ENCODE measurements at regions not wholly inside any gene's neighbourhood (a gene's known extent, or its start where the extent isn't known, plus 50 kb on each side); places are given as distances from the start of the nearest gene placed in this dataset.

GRCh38 chr3:193947596-193947995 lies 188.4 kb upstream of the HES1 start:
- Histone ChIP-seq H3K9ac (replicated peaks in 1 of 4; ENCODE audit: extremely low read depth in 1 of 4, low read depth in 3 of 4, low read length in 3 of 4) (no peak overlapping the region), H3K36me3 (ENCODE audit: control insufficient read depth in 2 of 4, insufficient read depth in 4 of 4, low read length in 3 of 4) (no peaks in the 10 kb centered on the region), H3K27ac (ENCODE audit: low read depth, low read length) (no peak overlapping the region), H2AK5ac (ENCODE audit: low read depth, low read length) (no peak overlapping the region), H4K91ac (replicated peaks; ENCODE audit: insufficient read length, low read length) (no peak overlapping the region), H3K14ac (ENCODE audit: insufficient read length) (no peak overlapping the region), H3K79me2 (ENCODE audit: control insufficient read depth in 1 of 2, insufficient read depth in 2 of 2, low read length in 2 of 2) (no peaks in the 10 kb centered on the region), H3K4me1 (replicated peaks in 1 of 4; ENCODE audit: control insufficient read depth in 3 of 4, insufficient read depth in 4 of 4, low read length in 3 of 4) (peaks cover 12 to 32% (median 18%) of the 10 kb centered on the region in 4 experiments), H3K23ac (ENCODE audit: insufficient read length) (no peak overlapping the region), H3K4ac (replicated peaks; ENCODE audit: insufficient read length, low read depth, low read length) (no peak overlapping the region), H2BK20ac (ENCODE audit: low read length) (no peak overlapping the region), H2BK15ac (ENCODE audit: low read length) (no peak overlapping the region), H4K8ac (ENCODE audit: extremely low read depth, insufficient read depth, low read length) (no peak overlapping the region), H2AFZ (ENCODE audit: low read length) (no peak overlapping the region), H4K20me1 (replicated peaks in 1 of 2; ENCODE audit: control insufficient read depth in 1 of 2, insufficient read depth in 2 of 2, low read length in 2 of 2) (no peaks in the 10 kb centered on the region), H3K79me1 (ENCODE audit: low read depth, low read length) (no peaks in the 10 kb centered on the region), H2BK120ac (replicated peaks; ENCODE audit: low read depth, low read length) (no peak overlapping the region), H4K5ac (ENCODE audit: insufficient read length, low read depth, low read length) (no peak overlapping the region), H2BK5ac (ENCODE audit: low read depth, low read length) (no peak overlapping the region), H2BK12ac (ENCODE audit: low read depth, low read length) (no peak overlapping the region), H3K18ac (ENCODE audit: extremely low read depth, low read length) (no peak overlapping the region), H3K56ac (replicated peaks; ENCODE audit: insufficient read length, low read depth, low read length) (no peak overlapping the region), H3K27me3 (replicated peaks in 1 of 4; ENCODE audit: control insufficient read depth in 3 of 4, extremely low read depth in 1 of 4, insufficient read depth in 3 of 4, low read length in 3 of 4) (peaks cover 0 to 2% (median 0%) of the 10 kb centered on the region in 4 experiments; a peak in 4 of 7 replicates), H3K4me3 (ENCODE audit: extremely low read depth in 1 of 4, insufficient read depth in 2 of 4, low read depth in 3 of 4, low read length in 4 of 4) (no peak overlapping the region), H3K23me2 (ENCODE audit: low read depth, low read length) (no peaks in the 10 kb centered on the region), H3K9me3 (ENCODE audit: insufficient read depth in 2 of 2, low read depth in 1 of 2, low read length in 1 of 2) (no peaks in the 10 kb centered on the region; a peak in 1 of 4 replicates), H3K4me2 (ENCODE audit: insufficient read depth in 1 of 2, low read depth in 2 of 2, low read length in 2 of 2) (no peak overlapping the region)
- no peak for FAIRE-seq
- CTCF ChIA-PET (ENCODE audit: partially characterized antibody) = interaction anchor here (0.8 to 3.8 kb wide), 2 partner anchors 22 to 51 kb away, joined by 3 to 15 read pairs; no protein-coding TSS in a partner anchor
- TF ChIP-seq BACH1 (IDR thresholded peaks at IDR 0.05; ENCODE audit: low read length) = no peak
- TF ChIP-seq HDAC6 (IDR thresholded peaks at IDR 0.05; ENCODE audit: low read depth, low read length) = no peak
- TF ChIP-seq TAF7 (optimal IDR thresholded peaks at IDR 0.05; ENCODE audit: borderline replicate concordance, low read depth, low read length) = no peak
- no peak for TF ChIP-seq SUZ12 (IDR thresholded peaks at IDR 0.05; ENCODE audit: low read length)
- 85% methylated on average over 6 of the region's 6 CpGs; no CpG with 5 or more reads in 1 of the 2 experiments for WGBS, 2 experiments (ENCODE audit: extremely low coverage in 1 of 2, insufficient coverage in 1 of 2, insufficient read length in 1 of 2, insufficient replicate concordance in 2 of 2, low coverage in 1 of 2, low lambda C conversion rate in 2 of 2, missing lambda C conversion rate in 1 of 2)
- no peak for DNase-seq (ENCODE audit: low read depth in 1 of 2, low spot score in 2 of 2)
- POLR2A ChIA-PET (ENCODE audit: partially characterized antibody) = no interaction called here

All from H1 (cell line).